ENCODE measurements at regions not wholly inside any gene's neighbourhood (a gene's known extent, or its start where the extent isn't known, plus 50 kb on each side); places are given as distances from the start of the nearest gene placed in this dataset.

DNA sequence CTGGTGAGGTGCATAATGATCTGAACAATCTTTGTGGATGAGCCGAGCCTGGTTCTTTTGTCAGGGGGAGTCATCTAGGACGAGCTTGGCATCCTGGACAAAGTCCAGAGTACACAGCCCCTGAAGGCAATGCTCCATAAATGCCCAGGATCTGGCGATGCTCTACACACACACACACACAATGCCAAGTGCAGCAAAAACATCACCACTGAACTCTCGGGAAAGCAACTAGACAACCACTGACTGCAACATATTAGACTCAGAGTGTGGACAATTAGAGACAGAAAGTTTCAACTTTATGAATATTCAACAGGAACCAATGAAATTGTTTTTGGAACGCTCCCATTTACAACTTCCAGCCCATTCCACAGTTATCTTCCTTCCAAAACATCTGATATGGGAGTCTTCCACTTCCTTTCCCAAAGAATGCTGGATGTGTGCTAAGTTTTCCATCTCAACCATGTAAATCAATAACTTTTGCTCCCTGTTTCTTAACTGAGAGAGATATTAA, 227.6 kb upstream of the ANKRD55 start:
- peak overlapping the region; percentile 38 for H3K27ac ChIP-seq
- TF ChIP-seq, protein P1, sequence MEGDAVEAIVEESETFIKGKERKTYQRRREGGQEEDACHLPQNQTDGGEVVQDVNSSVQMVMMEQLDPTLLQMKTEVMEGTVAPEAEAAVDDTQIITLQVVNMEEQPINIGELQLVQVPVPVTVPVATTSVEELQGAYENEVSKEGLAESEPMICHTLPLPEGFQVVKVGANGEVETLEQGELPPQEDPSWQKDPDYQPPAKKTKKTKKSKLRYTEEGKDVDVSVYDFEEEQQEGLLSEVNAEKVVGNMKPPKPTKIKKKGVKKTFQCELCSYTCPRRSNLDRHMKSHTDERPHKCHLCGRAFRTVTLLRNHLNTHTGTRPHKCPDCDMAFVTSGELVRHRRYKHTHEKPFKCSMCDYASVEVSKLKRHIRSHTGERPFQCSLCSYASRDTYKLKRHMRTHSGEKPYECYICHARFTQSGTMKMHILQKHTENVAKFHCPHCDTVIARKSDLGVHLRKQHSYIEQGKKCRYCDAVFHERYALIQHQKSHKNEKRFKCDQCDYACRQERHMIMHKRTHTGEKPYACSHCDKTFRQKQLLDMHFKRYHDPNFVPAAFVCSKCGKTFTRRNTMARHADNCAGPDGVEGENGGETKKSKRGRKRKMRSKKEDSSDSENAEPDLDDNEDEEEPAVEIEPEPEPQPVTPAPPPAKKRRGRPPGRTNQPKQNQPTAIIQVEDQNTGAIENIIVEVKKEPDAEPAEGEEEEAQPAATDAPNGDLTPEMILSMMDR (IDR thresholded peaks at IDR 0.05), result no peak
- TF ChIP-seq ZFX (IDR thresholded peaks at IDR 0.05; ENCODE audit: borderline replicate concordance), result no peak

DNA sequence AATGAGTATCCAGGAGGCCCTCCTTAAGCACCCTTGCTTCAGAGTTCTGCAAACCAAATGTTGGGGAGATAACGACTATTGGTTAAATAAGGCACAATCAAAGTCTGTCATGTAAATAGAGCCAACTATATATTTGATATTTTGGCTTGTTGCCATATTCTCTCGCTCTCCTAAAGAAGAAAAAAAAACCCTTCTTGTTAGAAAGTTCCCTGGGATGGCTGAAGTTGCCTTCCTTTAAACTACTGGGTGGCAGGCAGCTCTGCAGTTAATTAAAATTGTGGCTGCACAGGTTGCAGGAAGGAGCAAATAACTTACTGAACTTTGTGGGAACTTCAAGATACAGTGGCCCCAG, 227.0 kb upstream of the ANKRD55 start:
- no peak for TF ChIP-seq ZFX (IDR thresholded peaks at IDR 0.05; ENCODE audit: borderline replicate concordance)
- TF ChIP-seq, protein P1 (IDR thresholded peaks at IDR 0.05), result no peak
- peak overlapping the region; percentile 38 for H3K27ac ChIP-seq

DNA sequence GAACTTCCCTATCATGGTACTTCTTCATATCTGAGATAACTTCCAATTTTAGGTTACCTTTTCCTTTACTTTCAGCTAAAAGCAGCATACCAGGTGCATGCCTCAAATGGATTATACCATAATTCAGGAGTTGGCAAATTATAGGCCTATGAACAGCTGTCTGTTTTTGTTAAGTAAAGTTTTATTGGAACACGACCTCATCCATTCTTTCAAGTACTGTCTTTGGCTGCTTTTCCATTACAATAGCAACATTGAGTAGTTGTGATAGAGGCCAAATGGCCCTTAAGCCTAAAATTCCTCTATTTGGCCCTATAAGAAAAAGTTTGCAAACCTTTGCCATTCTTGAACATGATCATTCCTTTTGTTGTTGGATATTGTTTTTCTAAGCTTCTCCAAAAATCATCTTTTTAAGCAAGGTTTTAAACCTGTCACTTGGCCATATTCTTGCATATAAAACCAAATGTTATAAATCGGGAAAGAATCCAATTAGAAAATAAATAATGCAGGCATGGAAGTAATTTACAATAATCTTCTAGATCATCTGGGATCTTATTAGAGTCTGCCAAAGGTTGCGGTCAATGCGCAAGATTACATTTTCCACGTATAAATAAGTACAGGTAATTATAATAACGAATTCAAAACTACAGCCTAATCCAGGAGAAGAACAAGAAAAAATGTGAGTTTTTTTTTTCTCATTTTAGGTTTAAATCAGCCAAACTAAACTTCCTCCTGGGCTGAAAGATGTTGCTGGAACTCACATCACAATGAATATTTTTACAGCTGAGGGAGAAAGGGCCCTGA, 226.5 kb upstream of the ANKRD55 start:
- no peak for TF ChIP-seq ZFX (IDR thresholded peaks at IDR 0.05; ENCODE audit: borderline replicate concordance)
- TF ChIP-seq, protein P1 (IDR thresholded peaks at IDR 0.05), result no peak
- no peak overlapping the region for H3K27ac ChIP-seq

DNA sequence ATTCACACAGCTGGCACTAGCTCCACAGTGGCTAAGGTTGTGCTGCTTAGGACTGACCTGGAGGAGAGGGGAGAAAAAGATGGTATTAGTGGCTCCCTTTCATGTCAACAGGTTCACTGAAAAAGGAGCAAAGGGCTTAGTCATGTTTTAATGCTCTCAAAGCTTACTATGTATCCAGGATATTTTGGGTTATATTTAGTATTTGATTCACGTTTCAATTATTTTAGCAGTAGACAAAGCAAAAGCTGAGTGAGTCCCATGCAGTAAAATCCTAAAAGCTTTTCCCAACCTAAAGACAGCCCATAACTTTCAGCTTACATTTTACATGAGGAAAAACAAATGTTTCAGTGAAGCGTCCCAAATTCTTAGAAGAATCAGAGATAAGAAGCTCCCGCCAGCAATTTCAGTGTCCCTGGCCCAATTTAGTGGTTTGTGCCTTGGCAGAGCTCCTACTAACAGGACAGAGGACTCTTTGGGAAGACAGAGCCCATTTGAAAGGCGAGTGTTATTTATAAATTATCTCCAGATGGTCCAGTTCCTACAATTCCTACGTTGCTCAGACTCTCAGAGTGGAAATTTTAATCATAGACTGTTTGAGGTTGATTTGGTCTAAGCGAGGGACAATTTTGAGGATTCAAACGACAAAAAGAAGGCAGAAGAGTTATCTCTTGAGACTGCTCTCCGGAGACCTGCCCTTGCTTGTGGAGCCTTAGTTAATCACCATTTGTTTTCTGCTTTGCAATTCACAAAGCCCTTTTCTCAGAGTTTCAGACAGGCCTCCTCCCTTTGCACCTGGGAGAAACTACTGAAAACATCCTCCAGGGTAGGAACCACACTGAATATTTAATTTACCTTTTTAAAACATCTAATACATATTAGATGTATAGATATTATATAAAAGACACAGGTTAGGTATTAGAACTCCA, 225.0 kb upstream of the ANKRD55 start:
- TF ChIP-seq, protein P1 (IDR thresholded peaks at IDR 0.05), result no peak
- no peak for TF ChIP-seq ZFX (IDR thresholded peaks at IDR 0.05; ENCODE audit: borderline replicate concordance)

DNA sequence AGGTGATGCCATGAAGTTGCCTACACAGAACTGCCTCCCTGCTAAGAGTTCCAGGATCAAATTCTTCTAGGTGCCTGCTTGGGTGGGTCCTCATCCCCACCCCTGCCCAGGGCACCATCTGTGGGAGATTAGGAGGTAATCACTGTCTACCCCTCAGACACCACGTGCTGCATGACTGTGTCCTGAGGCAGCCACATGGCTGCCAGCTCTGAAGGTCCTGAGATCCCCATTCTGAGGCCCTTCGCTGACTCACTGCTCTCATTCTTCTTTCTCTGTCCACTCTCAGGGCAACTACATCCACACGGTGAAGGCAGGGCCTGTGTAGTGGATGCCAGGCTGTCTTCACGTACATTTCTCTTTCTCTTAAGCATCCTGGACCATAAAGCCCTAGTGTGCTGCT, 222.9 kb upstream of the ANKRD55 start:
- TF ChIP-seq, protein P1 (IDR thresholded peaks at IDR 0.05), result no peak
- TF ChIP-seq ZFX (IDR thresholded peaks at IDR 0.05; ENCODE audit: borderline replicate concordance), result no peak
- no peak overlapping the region for H3K27ac ChIP-seq

More for the DNA sequence above, 225.0 kb upstream of the ANKRD55 start:
- no peak overlapping the region for H3K27ac ChIP-seq

DNA sequence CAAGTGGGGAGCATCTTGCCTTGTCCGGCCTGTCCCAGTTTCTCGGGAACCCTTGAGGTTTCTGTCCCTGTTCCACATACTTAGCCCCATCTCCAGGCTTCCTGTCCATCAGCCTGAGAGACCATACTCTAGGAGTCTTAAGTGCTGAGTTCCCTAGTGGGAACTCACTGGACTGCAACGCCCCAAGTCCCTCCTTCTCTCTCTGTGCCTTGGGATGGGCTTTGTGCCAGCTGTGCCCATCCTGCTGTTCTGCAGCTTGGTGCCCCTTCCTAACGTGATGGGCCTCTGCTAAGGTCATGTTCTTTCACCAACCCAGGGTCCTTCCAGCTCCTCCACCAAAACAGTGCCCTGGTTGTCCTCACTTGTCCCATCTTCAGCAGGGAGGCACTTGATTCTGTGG, 222.3 kb upstream of the ANKRD55 start:
- H3K27ac ChIP-seq, result no peak overlapping the region
- TF ChIP-seq ZFX (IDR thresholded peaks at IDR 0.05; ENCODE audit: borderline replicate concordance), result no peak
- TF ChIP-seq, protein P1 (IDR thresholded peaks at IDR 0.05), result no peak
